ENCODE measurements at regions not wholly inside any gene's neighbourhood (a gene's known extent, or its start where the extent isn't known, plus 50 kb on each side); places are given as distances from the start of the nearest gene placed in this dataset.

DNA sequence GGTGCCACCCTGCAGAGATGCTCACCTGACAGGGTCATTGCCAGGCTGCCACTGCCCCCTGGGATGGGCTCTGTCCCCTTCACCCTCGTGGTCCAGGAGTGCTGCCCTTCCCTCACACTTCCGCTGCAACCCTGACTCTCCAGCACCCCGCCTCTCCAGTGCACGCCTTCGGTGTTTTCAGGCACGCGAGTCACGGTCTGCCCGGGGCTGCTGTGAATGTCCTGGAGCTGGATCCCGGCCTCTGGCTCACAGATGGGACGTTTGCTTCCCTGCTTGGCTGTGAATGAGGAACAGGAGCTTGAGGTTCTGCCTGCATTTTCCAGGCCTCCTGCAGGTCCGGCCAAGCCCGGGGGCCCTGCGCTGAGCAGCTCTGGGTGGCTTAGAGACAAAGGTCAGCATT, 343.4 kb downstream of the SMOC2 start:
- H4K91ac ChIP-seq (ENCODE audit: insufficient read depth, low read depth, low read length) = no peak overlapping the region
- H3K18ac ChIP-seq (ENCODE audit: low read depth, low read length) = no peak overlapping the region
- H3K23ac ChIP-seq (ENCODE audit: low read depth, low read length) = no peak overlapping the region
- H4K5ac ChIP-seq (ENCODE audit: low read depth, low read length) = no peak overlapping the region
- intact Hi-C loops (cut with micrococcal nuclease) = no loop called here
- no peak overlapping the region for H2BK15ac ChIP-seq (ENCODE audit: low read depth, low read length)
- dilution Hi-C loops (cut with HindIII; ENCODE audit: low sequenced_read_pairs, unreplicated experiment) = no loop called here
- no peak overlapping the region for H3K56ac ChIP-seq (ENCODE audit: extremely low read depth, insufficient read depth, low read length)
- H3K27ac ChIP-seq (ENCODE audit: insufficient read depth, low read length) = no peak overlapping the region
- H3K9me3 ChIP-seq (ENCODE audit: control insufficient read depth, insufficient read depth, low read length) = peaks cover 40% of the 10 kb centered on the region
- no peak overlapping the region for H4K8ac ChIP-seq (ENCODE audit: low read depth in 2 of 2, low read length in 2 of 2)
- POLR2A ChIA-PET (ENCODE audit: unreplicated experiment) = no interaction called here
- no peak overlapping the region for H3K14ac ChIP-seq (replicated peaks; ENCODE audit: low read depth, low read length)
- H3K4me2 ChIP-seq (ENCODE audit: low read depth, low read length) = no peak overlapping the region
- DNase-seq (no peak), ATAC-seq (ENCODE audit: low read depth) (no peak)
- 31% methylated on average over 2 of the region's 14 CpGs; no CpG with 5 or more reads in 1 of the 2 experiments for WGBS, 2 experiments (ENCODE audit: extremely low coverage in 2 of 2, insufficient read length in 1 of 2)
- no peaks in the 10 kb centered on the region for H3K9me1 ChIP-seq (ENCODE audit: insufficient read depth, low read length)
- H2AFZ ChIP-seq (replicated peaks; ENCODE audit: low read length, poor library complexity) = no peak overlapping the region
- in situ Hi-C loops (cut with MboI; ENCODE audit: low sequenced_read_pairs) = no loop called here
- no peaks in the 10 kb centered on the region for H3K36me3 ChIP-seq (ENCODE audit: control insufficient read depth, insufficient read depth, low read length)
- no peak overlapping the region for H3K4ac ChIP-seq (ENCODE audit: low read depth, low read length)
- no peak overlapping the region for H2AK5ac ChIP-seq (ENCODE audit: low read depth, low read length)
- CTCF ChIA-PET = no interaction called here
- TF ChIP-seq RCOR1 (IDR thresholded peaks at IDR 0.05; ENCODE audit: insufficient replicate concordance, low read length) (no peak), CHD1 (IDR thresholded peaks at IDR 0.05; ENCODE audit: low read depth, low read length) (no peak), CEBPB (IDR thresholded peaks at IDR 0.05; ENCODE audit: low read depth, low read length) (no peak), MAFK (IDR thresholded peaks at IDR 0.05; ENCODE audit: low read depth, low read length) (no peak), FOS (IDR thresholded peaks at IDR 0.05; ENCODE audit: low read depth, low read length) (no peak), RFX5 (IDR thresholded peaks at IDR 0.05; ENCODE audit: low read depth, low read length) (no peak), POLR2A (IDR thresholded peaks at IDR 0.05; ENCODE audit: low read depth, low read length) (no peak), BHLHE40 (IDR thresholded peaks at IDR 0.05; ENCODE audit: low read depth, low read length) (no peak), RAD21 (IDR thresholded peaks at IDR 0.05; ENCODE audit: low read length) (no peak), MAZ (IDR thresholded peaks at IDR 0.05; ENCODE audit: borderline replicate concordance, low read depth, low read length) (no peak), SMC3 (IDR thresholded peaks at IDR 0.05; ENCODE audit: low read depth, low read length) (no peak), MXI1 (IDR thresholded peaks at IDR 0.05; ENCODE audit: borderline replicate concordance, low read depth, low read length) (no peak), NFE2L2 (IDR thresholded peaks at IDR 0.05; ENCODE audit: low read depth, low read length) (no peak)
- TF ChIP-seq, protein P1, sequence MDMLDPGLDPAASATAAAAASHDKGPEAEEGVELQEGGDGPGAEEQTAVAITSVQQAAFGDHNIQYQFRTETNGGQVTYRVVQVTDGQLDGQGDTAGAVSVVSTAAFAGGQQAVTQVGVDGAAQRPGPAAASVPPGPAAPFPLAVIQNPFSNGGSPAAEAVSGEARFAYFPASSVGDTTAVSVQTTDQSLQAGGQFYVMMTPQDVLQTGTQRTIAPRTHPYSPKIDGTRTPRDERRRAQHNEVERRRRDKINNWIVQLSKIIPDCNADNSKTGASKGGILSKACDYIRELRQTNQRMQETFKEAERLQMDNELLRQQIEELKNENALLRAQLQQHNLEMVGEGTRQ (IDR thresholded peaks at IDR 0.05; ENCODE audit: low read depth, low read length) = no peak
- TF ChIP-seq, protein P2, sequence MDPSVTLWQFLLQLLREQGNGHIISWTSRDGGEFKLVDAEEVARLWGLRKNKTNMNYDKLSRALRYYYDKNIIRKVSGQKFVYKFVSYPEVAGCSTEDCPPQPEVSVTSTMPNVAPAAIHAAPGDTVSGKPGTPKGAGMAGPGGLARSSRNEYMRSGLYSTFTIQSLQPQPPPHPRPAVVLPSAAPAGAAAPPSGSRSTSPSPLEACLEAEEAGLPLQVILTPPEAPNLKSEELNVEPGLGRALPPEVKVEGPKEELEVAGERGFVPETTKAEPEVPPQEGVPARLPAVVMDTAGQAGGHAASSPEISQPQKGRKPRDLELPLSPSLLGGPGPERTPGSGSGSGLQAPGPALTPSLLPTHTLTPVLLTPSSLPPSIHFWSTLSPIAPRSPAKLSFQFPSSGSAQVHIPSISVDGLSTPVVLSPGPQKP (IDR thresholded peaks at IDR 0.05; ENCODE audit: borderline replicate concordance, low read depth, low read length) = no peak
- TF ChIP-seq, protein P3, sequence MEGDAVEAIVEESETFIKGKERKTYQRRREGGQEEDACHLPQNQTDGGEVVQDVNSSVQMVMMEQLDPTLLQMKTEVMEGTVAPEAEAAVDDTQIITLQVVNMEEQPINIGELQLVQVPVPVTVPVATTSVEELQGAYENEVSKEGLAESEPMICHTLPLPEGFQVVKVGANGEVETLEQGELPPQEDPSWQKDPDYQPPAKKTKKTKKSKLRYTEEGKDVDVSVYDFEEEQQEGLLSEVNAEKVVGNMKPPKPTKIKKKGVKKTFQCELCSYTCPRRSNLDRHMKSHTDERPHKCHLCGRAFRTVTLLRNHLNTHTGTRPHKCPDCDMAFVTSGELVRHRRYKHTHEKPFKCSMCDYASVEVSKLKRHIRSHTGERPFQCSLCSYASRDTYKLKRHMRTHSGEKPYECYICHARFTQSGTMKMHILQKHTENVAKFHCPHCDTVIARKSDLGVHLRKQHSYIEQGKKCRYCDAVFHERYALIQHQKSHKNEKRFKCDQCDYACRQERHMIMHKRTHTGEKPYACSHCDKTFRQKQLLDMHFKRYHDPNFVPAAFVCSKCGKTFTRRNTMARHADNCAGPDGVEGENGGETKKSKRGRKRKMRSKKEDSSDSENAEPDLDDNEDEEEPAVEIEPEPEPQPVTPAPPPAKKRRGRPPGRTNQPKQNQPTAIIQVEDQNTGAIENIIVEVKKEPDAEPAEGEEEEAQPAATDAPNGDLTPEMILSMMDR (conservative IDR thresholded peaks at IDR 0.05; ENCODE audit: low read depth, low read length) = no peak
- no peak overlapping the region for H3K4me3 ChIP-seq (ENCODE audit: insufficient read depth, low read depth, low read length)
- no peak overlapping the region for H3K9ac ChIP-seq (ENCODE audit: low read depth, low read length)
- H4K20me1 ChIP-seq (ENCODE audit: insufficient read depth, low read length) = no peaks in the 10 kb centered on the region
- no TSS peak for BruUV-seq (replicated peaks)
- H2BK120ac ChIP-seq (ENCODE audit: low read depth, low read length) = no peak overlapping the region
- H2BK5ac ChIP-seq (ENCODE audit: low read depth, low read length, poor library complexity, severe bottlenecking) = no peak overlapping the region
- no peak overlapping the region for H2BK20ac ChIP-seq (ENCODE audit: low read depth, low read length)
- no peak overlapping the region for H2AK9ac ChIP-seq (replicated peaks; ENCODE audit: low read depth, low read length, poor library complexity)
- no peaks in the 10 kb centered on the region for H3K27me3 ChIP-seq (ENCODE audit: control insufficient read depth, insufficient read depth, low read length)
- H3K4me1 ChIP-seq (ENCODE audit: control insufficient read depth, insufficient read depth, low read length) = no peaks in the 10 kb centered on the region
- no peaks in the 10 kb centered on the region for H3K79me1 ChIP-seq (ENCODE audit: low read depth in 1 of 2, low read length in 2 of 2)
